NT2/D1 (cell line): ENCODE measurements at regions not wholly inside any gene's neighbourhood (a gene's known extent, or its start where the extent isn't known, plus 50 kb on each side); places are given as distances from the start of the nearest gene placed in this dataset.

Experiments used
- SUZ12 ChIP-seq: IDR thresholded peaks from 2 replicates; pipeline ENCODE4 v1.6.1; 2011; ENCODE audit not compliant: insufficient read length, insufficient read depth; ENCODE audit errors: extremely low read depth
- YY1 ChIP-seq: IDR thresholded peaks from 2 replicates; pipeline ENCODE4 v1.6.1; 2011; ENCODE audit not compliant: insufficient read length, insufficient read depth
- ZNF274 ChIP-seq: IDR thresholded peaks from 2 replicates; pipeline ENCODE4 v1.6.1; 2011; ENCODE audit warnings: mild to moderate bottlenecking, low read depth, low read length

DNA sequence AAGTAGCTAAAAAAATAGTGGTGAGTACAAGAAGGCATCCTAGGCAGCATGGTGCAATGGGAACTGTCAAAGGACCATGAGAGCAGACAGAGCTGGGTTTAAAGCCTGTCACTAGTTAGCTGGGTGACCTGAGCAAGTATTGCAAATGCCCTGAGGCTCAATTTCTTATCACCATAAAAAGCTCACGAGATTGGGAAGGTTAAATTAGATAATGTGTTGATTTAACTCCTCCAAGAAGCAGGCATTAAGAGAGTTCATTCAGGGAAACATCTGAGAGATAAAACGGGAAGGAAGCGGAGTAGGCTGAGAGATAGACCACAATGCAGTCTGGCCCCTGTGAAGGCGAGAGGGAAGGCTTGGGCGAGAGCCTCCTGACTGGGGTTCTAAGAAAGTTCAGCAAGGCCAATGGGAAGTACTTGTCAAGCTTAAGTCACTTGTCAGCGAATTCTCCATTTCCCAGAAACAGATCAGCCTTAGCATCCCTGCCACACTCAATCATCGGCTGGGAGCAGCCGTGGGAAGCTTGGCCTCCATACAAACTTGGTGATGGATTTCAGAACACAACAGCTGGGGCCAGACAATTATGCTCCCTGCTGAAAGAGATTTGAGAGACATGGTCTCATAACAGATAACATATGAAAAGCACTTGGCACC is 105.5 kb downstream of the POU4F1 start:
- TF ChIP-seq YY1 (no peak), ZNF274 (no peak), SUZ12 (no peak)
